HAP-1 (cell line): ENCODE measurements at regions not wholly inside any gene's neighbourhood (a gene's known extent, or its start where the extent isn't known, plus 50 kb on each side); places are given as distances from the start of the nearest gene placed in this dataset.

Experiments used
- DNase-seq, 2 experiments: peaks; one replicate each; pipeline ENCODE4 v3.0.0-alpha.2; 2016 to 2020; ENCODE audit warnings: low spot score in 2 of 2
- H3K27me3 ChIP-seq: fragments of 250-450 bp; sonication (Bioruptor Pico); 2 replicates; pipeline ENCODE4 v1.5.1; 2020; ENCODE audit warnings: low read depth, mild to moderate bottlenecking, moderate library complexity
- H3K36me3 ChIP-seq: fragments of 250-450 bp; sonication (Bioruptor Pico); replicated peaks from 2 replicates; pipeline ENCODE4 v1.5.1; 2020; ENCODE audit warnings: mild to moderate bottlenecking
- H3K4me1 ChIP-seq: fragments of 250-450 bp; sonication (Bioruptor Pico); 2 replicates; pipeline ENCODE4 v1.5.1; 2020; ENCODE audit warnings: mild to moderate bottlenecking
- H3K4me3 ChIP-seq: fragments of 250-450 bp; sonication (Bioruptor Pico); 2 replicates; pipeline ENCODE4 v1.5.1; 2020; ENCODE audit warnings: mild to moderate bottlenecking, moderate library complexity
- H3K9me3 ChIP-seq: fragments of 250-450 bp; sonication (Bioruptor Pico); 2 replicates; pipeline ENCODE4 v1.5.1; 2020; ENCODE audit warnings: mild to moderate bottlenecking, moderate library complexity
- in situ Hi-C: fragments of 300-500 bp; cut with MboI; formaldehyde crosslinking; loops from 3 replicates; pipeline ENCODE4 v1.14.3; 2020; ENCODE audit warnings: low sequenced_read_pairs, inconsistent platforms, mixed read lengths

GRCh38 chr20:24718277-24718676, 230.8 kb upstream of the CST7 start:
- Histone ChIP-seq H3K9me3 (no peaks in the 10 kb centered on the region), H3K27me3 (no peaks in the 10 kb centered on the region), H3K36me3 (no peaks in the 10 kb centered on the region), H3K4me1 (no peaks in the 10 kb centered on the region), H3K4me3 (no peak overlapping the region)
- DNase-seq = no peak
- in situ Hi-C loops = no loop called here

- H3K4me3 ChIP-seq = no peak overlapping the region
- in situ Hi-C loops = no loop called here
- no peaks in the 10 kb centered on the region for H3K36me3 ChIP-seq
- H3K27me3 ChIP-seq = no peaks in the 10 kb centered on the region
- DNase-seq = no peak
- H3K9me3 ChIP-seq = no peaks in the 10 kb centered on the region
- H3K4me1 ChIP-seq = no peaks in the 10 kb centered on the region
Measured at GRCh38 chr20:24718696-24719095, 230.4 kb upstream of the CST7 start.

- H3K4me1 ChIP-seq = no peaks in the 10 kb centered on the region
- H3K27me3 ChIP-seq = no peaks in the 10 kb centered on the region
- no peak for DNase-seq
- H3K36me3 ChIP-seq = no peaks in the 10 kb centered on the region
- no peaks in the 10 kb centered on the region for H3K9me3 ChIP-seq
- H3K4me3 ChIP-seq = no peak overlapping the region
- in situ Hi-C loops = no loop called here
Measured at GRCh38 chr20:24720957-24721356, 228.1 kb upstream of the CST7 start.

- DNase-seq = no peak
- H3K4me1 ChIP-seq = no peaks in the 10 kb centered on the region
- H3K4me3 ChIP-seq = no peak overlapping the region
- in situ Hi-C loops = no loop called here
- H3K27me3 ChIP-seq = no peaks in the 10 kb centered on the region
- H3K9me3 ChIP-seq = no peaks in the 10 kb centered on the region
- no peaks in the 10 kb centered on the region for H3K36me3 ChIP-seq
Measured at GRCh38 chr20:24721891-24722568, 227.0 kb upstream of the CST7 start.

GRCh38 chr20:24722586-24722985, 226.5 kb upstream of the CST7 start:
- no peak for DNase-seq
- no peaks in the 10 kb centered on the region for H3K4me1 ChIP-seq
- in situ Hi-C loops = no loop called here
- H3K9me3 ChIP-seq = no peaks in the 10 kb centered on the region
- H3K27me3 ChIP-seq = no peaks in the 10 kb centered on the region
- H3K4me3 ChIP-seq = no peak overlapping the region
- H3K36me3 ChIP-seq = no peaks in the 10 kb centered on the region

GRCh38 chr20:24723186-24723585, 225.9 kb upstream of the CST7 start:
- no peaks in the 10 kb centered on the region for H3K27me3 ChIP-seq
- H3K36me3 ChIP-seq = no peaks in the 10 kb centered on the region
- H3K4me1 ChIP-seq = no peaks in the 10 kb centered on the region
- no peak for DNase-seq
- in situ Hi-C loops = no loop called here
- H3K4me3 ChIP-seq = no peak overlapping the region
- H3K9me3 ChIP-seq = no peaks in the 10 kb centered on the region

- H3K27me3 ChIP-seq = no peaks in the 10 kb centered on the region
- DNase-seq = no peak
- no peaks in the 10 kb centered on the region for H3K36me3 ChIP-seq
- no peak overlapping the region for H3K4me3 ChIP-seq
- in situ Hi-C loops = no loop called here
- H3K9me3 ChIP-seq = no peaks in the 10 kb centered on the region
- no peaks in the 10 kb centered on the region for H3K4me1 ChIP-seq
Measured at GRCh38 chr20:24723647-24724352, 225.3 kb upstream of the CST7 start.

- H3K9me3 ChIP-seq = no peaks in the 10 kb centered on the region
- no peaks in the 10 kb centered on the region for H3K27me3 ChIP-seq
- in situ Hi-C loops = no loop called here
- H3K4me3 ChIP-seq = no peak overlapping the region
- H3K4me1 ChIP-seq = no peaks in the 10 kb centered on the region
- DNase-seq = no peak
- H3K36me3 ChIP-seq = no peaks in the 10 kb centered on the region
Measured at GRCh38 chr20:24724982-24725533, 224.0 kb upstream of the CST7 start.

- H3K4me3 ChIP-seq = no peak overlapping the region
- H3K9me3 ChIP-seq = no peaks in the 10 kb centered on the region
- H3K27me3 ChIP-seq = no peaks in the 10 kb centered on the region
- DNase-seq = no peak
- H3K36me3 ChIP-seq = no peaks in the 10 kb centered on the region
- in situ Hi-C loops = no loop called here
- no peaks in the 10 kb centered on the region for H3K4me1 ChIP-seq
Measured at GRCh38 chr20:24727795-24728194, 221.3 kb upstream of the CST7 start.

- H3K36me3 ChIP-seq = no peaks in the 10 kb centered on the region
- no peaks in the 10 kb centered on the region for H3K9me3 ChIP-seq
- DNase-seq = no peak
- no peaks in the 10 kb centered on the region for H3K4me1 ChIP-seq
- no peak overlapping the region for H3K4me3 ChIP-seq
- no peaks in the 10 kb centered on the region for H3K27me3 ChIP-seq
- in situ Hi-C loops = no loop called here
Measured at GRCh38 chr20:24729896-24730605, 219.0 kb upstream of the CST7 start.

GRCh38 chr20:24730750-24731149, 218.3 kb upstream of the CST7 start:
- Histone ChIP-seq H3K36me3 (no peaks in the 10 kb centered on the region), H3K4me3 (no peak overlapping the region), H3K9me3 (no peaks in the 10 kb centered on the region), H3K27me3 (no peaks in the 10 kb centered on the region), H3K4me1 (no peaks in the 10 kb centered on the region)
- in situ Hi-C loops = no loop called here
- no peak for DNase-seq

- DNase-seq = no peak
- Histone ChIP-seq H3K4me1 (no peaks in the 10 kb centered on the region), H3K9me3 (no peaks in the 10 kb centered on the region), H3K27me3 (no peaks in the 10 kb centered on the region), H3K4me3 (no peak overlapping the region), H3K36me3 (no peaks in the 10 kb centered on the region)
- in situ Hi-C loops = no loop called here
Measured at GRCh38 chr20:24731312-24731711, 217.8 kb upstream of the CST7 start.

- in situ Hi-C loops = no loop called here
- H3K27me3 ChIP-seq = no peaks in the 10 kb centered on the region
- no peaks in the 10 kb centered on the region for H3K36me3 ChIP-seq
- no peaks in the 10 kb centered on the region for H3K4me1 ChIP-seq
- H3K4me3 ChIP-seq = no peak overlapping the region
- no peaks in the 10 kb centered on the region for H3K9me3 ChIP-seq
- DNase-seq = no peak
Measured at GRCh38 chr20:24732076-24732475, 217.0 kb upstream of the CST7 start.

GRCh38 chr20:24732599-24732998, 216.5 kb upstream of the CST7 start:
- Histone ChIP-seq H3K36me3 (no peaks in the 10 kb centered on the region), H3K4me1 (no peaks in the 10 kb centered on the region), H3K27me3 (no peaks in the 10 kb centered on the region), H3K9me3 (no peaks in the 10 kb centered on the region), H3K4me3 (no peak overlapping the region)
- no peak for DNase-seq
- in situ Hi-C loops = no loop called here
